ENCODE measurements at regions not wholly inside any gene's neighbourhood (a gene's known extent, or its start where the extent isn't known, plus 50 kb on each side); places are given as distances from the start of the nearest gene placed in this dataset.

DNA sequence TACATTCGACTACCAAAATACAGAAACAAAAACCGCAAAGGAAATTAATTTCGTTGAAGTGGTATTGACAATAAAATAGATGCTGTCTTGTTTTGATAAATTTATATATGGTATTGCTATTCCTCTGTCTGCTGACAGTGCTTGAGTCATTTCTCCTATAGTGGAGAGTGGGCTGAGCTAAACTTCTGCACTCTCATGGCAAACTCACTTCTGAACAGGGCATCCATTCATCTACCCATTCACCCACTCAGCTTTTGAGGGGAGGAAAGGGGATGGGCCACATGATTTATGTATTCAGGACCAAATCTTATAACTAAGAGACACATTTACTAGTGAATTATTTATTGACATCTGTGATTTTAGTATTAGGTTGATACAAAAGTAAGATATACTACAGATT lies 137.6 kb upstream of the PLXNA4 start:
- TF ChIP-seq JUND (IDR thresholded peaks at IDR 0.05) (no peak), CTCF (IDR thresholded peaks at IDR 0.05) (no peak), YY1 (IDR thresholded peaks at IDR 0.05; ENCODE audit: low read depth) (no peak), RXRA (IDR thresholded peaks at IDR 0.05; ENCODE audit: borderline replicate concordance, low read depth) (no peak), IRF3 (IDR thresholded peaks at IDR 0.05; ENCODE audit: low read depth, low read length) (no peak), RAD21 (IDR thresholded peaks at IDR 0.05; ENCODE audit: low read length) (no peak), FOXM1 (IDR thresholded peaks at IDR 0.05; ENCODE audit: low read depth) (no peak)
- TF ChIP-seq, protein P1, sequence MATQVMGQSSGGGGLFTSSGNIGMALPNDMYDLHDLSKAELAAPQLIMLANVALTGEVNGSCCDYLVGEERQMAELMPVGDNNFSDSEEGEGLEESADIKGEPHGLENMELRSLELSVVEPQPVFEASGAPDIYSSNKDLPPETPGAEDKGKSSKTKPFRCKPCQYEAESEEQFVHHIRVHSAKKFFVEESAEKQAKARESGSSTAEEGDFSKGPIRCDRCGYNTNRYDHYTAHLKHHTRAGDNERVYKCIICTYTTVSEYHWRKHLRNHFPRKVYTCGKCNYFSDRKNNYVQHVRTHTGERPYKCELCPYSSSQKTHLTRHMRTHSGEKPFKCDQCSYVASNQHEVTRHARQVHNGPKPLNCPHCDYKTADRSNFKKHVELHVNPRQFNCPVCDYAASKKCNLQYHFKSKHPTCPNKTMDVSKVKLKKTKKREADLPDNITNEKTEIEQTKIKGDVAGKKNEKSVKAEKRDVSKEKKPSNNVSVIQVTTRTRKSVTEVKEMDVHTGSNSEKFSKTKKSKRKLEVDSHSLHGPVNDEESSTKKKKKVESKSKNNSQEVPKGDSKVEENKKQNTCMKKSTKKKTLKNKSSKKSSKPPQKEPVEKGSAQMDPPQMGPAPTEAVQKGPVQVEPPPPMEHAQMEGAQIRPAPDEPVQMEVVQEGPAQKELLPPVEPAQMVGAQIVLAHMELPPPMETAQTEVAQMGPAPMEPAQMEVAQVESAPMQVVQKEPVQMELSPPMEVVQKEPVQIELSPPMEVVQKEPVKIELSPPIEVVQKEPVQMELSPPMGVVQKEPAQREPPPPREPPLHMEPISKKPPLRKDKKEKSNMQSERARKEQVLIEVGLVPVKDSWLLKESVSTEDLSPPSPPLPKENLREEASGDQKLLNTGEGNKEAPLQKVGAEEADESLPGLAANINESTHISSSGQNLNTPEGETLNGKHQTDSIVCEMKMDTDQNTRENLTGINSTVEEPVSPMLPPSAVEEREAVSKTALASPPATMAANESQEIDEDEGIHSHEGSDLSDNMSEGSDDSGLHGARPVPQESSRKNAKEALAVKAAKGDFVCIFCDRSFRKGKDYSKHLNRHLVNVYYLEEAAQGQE (IDR thresholded peaks at IDR 0.05; ENCODE audit: low read depth, low read length), result no peak
